IMR-90 (cell line): ENCODE measurements at regions not wholly inside any gene's neighbourhood (a gene's known extent, or its start where the extent isn't known, plus 50 kb on each side); places are given as distances from the start of the nearest gene placed in this dataset.

Experiments used
- ATAC-seq: fragments of 200-7000 bp; cut with Tn5 transposase; 2 replicates; pipeline ENCODE4 v1.9.1; 2020; ENCODE audit warnings: low read depth, mild to moderate bottlenecking, moderate library complexity
- BruUV-seq: library from RNA; stranded (reverse); fragments of 400-500 nt; replicated peaks from 2 replicates; lab custom pipeline; 2021; lab: Mats Ljungman, UMichigan
- CTCF ChIA-PET: fragments of 300-600 bp; formaldehyde crosslinking; extraction: SDS; loops from one replicate; lab custom pipeline; 2021; ENCODE audit warnings: antibody characterized with exemption; lab: Yijun Ruan, JAX
- POLR2A ChIA-PET: fragments of 300-600 bp; sonication (Branson Sonifier 250); formaldehyde crosslinking; loops from one replicate; lab custom pipeline; 2022; ENCODE audit warnings: antibody characterized with exemption; ENCODE audit not compliant: unreplicated experiment; lab: Charles Lee
- DNase-seq: peaks from one replicate; pipeline ENCODE4 v3.0.0; 2013
- H2AFZ ChIP-seq: replicated peaks from 2 replicates; pipeline ENCODE3; 2013; ENCODE audit warnings: low read length, mild to moderate bottlenecking; ENCODE audit not compliant: poor library complexity
- H2AK5ac ChIP-seq: 2 replicates; pipeline ENCODE4 v1.6.1; 2013; ENCODE audit warnings: low read depth, low read length, inconsistent platforms
- H2AK9ac ChIP-seq: replicated peaks from 2 replicates; pipeline ENCODE3; 2013; ENCODE audit warnings: mild to moderate bottlenecking, low read depth, low read length, moderate library complexity; ENCODE audit not compliant: poor library complexity
- H2BK120ac ChIP-seq: 2 replicates; pipeline ENCODE4 v1.6.1; 2013; ENCODE audit warnings: low read depth, low read length, inconsistent platforms
- H2BK15ac ChIP-seq: 3 replicates; pipeline ENCODE4 v1.6.1; 2013; ENCODE audit warnings: low read depth, low read length, inconsistent platforms
- H2BK20ac ChIP-seq: 2 replicates; pipeline ENCODE4 v1.6.1; 2013; ENCODE audit warnings: low read depth, mild to moderate bottlenecking, inconsistent platforms, low read length, moderate library complexity
- H2BK5ac ChIP-seq: 2 replicates; pipeline ENCODE4 v1.6.1; 2013; ENCODE audit warnings: mild to moderate bottlenecking, low read depth, low read length, inconsistent platforms; ENCODE audit not compliant: poor library complexity, severe bottlenecking
- H3K14ac ChIP-seq: replicated peaks from 2 replicates; pipeline ENCODE4 v1.6.1; 2013; ENCODE audit warnings: low read depth, low read length, inconsistent platforms
- H3K18ac ChIP-seq: 2 replicates; pipeline ENCODE4 v1.6.1; 2013; ENCODE audit warnings: low read depth, low read length, control low read depth
- H3K23ac ChIP-seq: 2 replicates; pipeline ENCODE4 v1.6.1; 2013; ENCODE audit warnings: low read depth, low read length, inconsistent platforms
- H3K27ac ChIP-seq: 2 replicates; pipeline ENCODE4 v1.5.1; 2013; ENCODE audit warnings: mild to moderate bottlenecking, control low read depth, low read length; ENCODE audit not compliant: insufficient read depth
- H3K27me3 ChIP-seq: 2 replicates; pipeline ENCODE4 v1.6.1; 2013; ENCODE audit warnings: low read length; ENCODE audit not compliant: control insufficient read depth, insufficient read depth
- H3K36me3 ChIP-seq: 2 replicates; pipeline ENCODE4 v1.6.1; 2013; ENCODE audit warnings: low read length, mixed read lengths; ENCODE audit not compliant: control insufficient read depth, insufficient read depth
- H3K4ac ChIP-seq: 2 replicates; pipeline ENCODE4 v1.6.1; 2013; ENCODE audit warnings: low read depth, low read length, inconsistent platforms
- H3K4me1 ChIP-seq: 2 replicates; pipeline ENCODE4 v1.6.1; 2013; ENCODE audit warnings: low read length, mixed read lengths; ENCODE audit not compliant: control insufficient read depth, insufficient read depth
- H3K4me2 ChIP-seq: 2 replicates; pipeline ENCODE4 v1.6.1; 2013; ENCODE audit warnings: low read depth, mild to moderate bottlenecking, control low read depth, low read length, moderate library complexity
- H3K4me3 ChIP-seq: 2 replicates; pipeline ENCODE4 v1.5.1; 2013; ENCODE audit warnings: low read depth, mild to moderate bottlenecking, control low read depth, low read length, moderate library complexity; ENCODE audit not compliant: insufficient read depth
- H3K56ac ChIP-seq: 2 replicates; pipeline ENCODE4 v1.6.1; 2013; ENCODE audit warnings: low read length, inconsistent platforms; ENCODE audit not compliant: insufficient read depth; ENCODE audit errors: extremely low read depth
- H3K79me1 ChIP-seq, 2 experiments: 2 replicates each; pipeline ENCODE4 v1.6.1; 2013; ENCODE audit warnings: low read length in 2 of 2, inconsistent platforms in 1 of 2, low read depth in 1 of 2
- H3K9ac ChIP-seq: 2 replicates; pipeline ENCODE4 v1.6.1; 2013; ENCODE audit warnings: low read depth, low read length, control low read depth
- H3K9me1 ChIP-seq: 2 replicates; pipeline ENCODE4 v1.6.1; 2013; ENCODE audit warnings: low read length, inconsistent platforms; ENCODE audit not compliant: insufficient read depth
- H3K9me3 ChIP-seq: 2 replicates; pipeline ENCODE4 v1.6.1; 2013; ENCODE audit warnings: low read length; ENCODE audit not compliant: control insufficient read depth, insufficient read depth
- H4K20me1 ChIP-seq: 2 replicates; pipeline ENCODE4 v1.6.1; 2013; ENCODE audit warnings: low read length, inconsistent platforms; ENCODE audit not compliant: insufficient read depth
- H4K5ac ChIP-seq: 2 replicates; pipeline ENCODE4 v1.6.1; 2013; ENCODE audit warnings: mild to moderate bottlenecking, low read depth, low read length, control low read depth
- H4K8ac ChIP-seq, 2 experiments: 2 replicates each; pipeline ENCODE4 v1.6.1; 2013; ENCODE audit warnings: low read depth in 2 of 2, low read length in 2 of 2, control low read depth in 1 of 2, inconsistent platforms in 1 of 2
- H4K91ac ChIP-seq: 2 replicates; pipeline ENCODE4 v1.6.1; 2013; ENCODE audit warnings: low read depth, low read length, inconsistent platforms; ENCODE audit not compliant: insufficient read depth
- BHLHE40 ChIP-seq: fragments of 150-350 bp; IDR thresholded peaks from 2 replicates; pipeline ENCODE4 v1.6.1; 2016; ENCODE audit warnings: mild to moderate bottlenecking, low read depth, low read length
- CEBPB ChIP-seq: IDR thresholded peaks from 2 replicates; pipeline ENCODE4 v1.6.1; 2012; ENCODE audit warnings: low read depth, low read length, improper control_type of control experiment
- CHD1 ChIP-seq: IDR thresholded peaks from 2 replicates; pipeline ENCODE4 v1.6.1; 2012; ENCODE audit warnings: low read depth, low read length, improper control_type of control experiment
- CTCF ChIP-seq: conservative IDR thresholded peaks from 2 replicates; pipeline ENCODE4 v1.5.1; 2012; ENCODE audit warnings: mild to moderate bottlenecking, low read depth, low read length, improper control_type of control experiment
- ELK1 ChIP-seq: fragments of 150-350 bp; IDR thresholded peaks from 2 replicates; pipeline ENCODE4 v1.6.1; 2016; ENCODE audit warnings: low read depth, mild to moderate bottlenecking, low read length, moderate library complexity, borderline replicate concordance
- FOS ChIP-seq: fragments of 150-350 bp; IDR thresholded peaks from 2 replicates; pipeline ENCODE4 v1.6.1; 2016; ENCODE audit warnings: low read depth, low read length
- MAFK ChIP-seq: IDR thresholded peaks from 2 replicates; pipeline ENCODE4 v1.6.1; 2012; ENCODE audit warnings: low read depth, low read length, improper control_type of control experiment
- MAZ ChIP-seq: IDR thresholded peaks from 2 replicates; pipeline ENCODE4 v1.6.1; 2012; ENCODE audit warnings: low read depth, mild to moderate bottlenecking, low read length, improper control_type of control experiment, moderate library complexity, borderline replicate concordance
- MXI1 ChIP-seq: IDR thresholded peaks from 2 replicates; pipeline ENCODE4 v1.6.1; 2012; ENCODE audit warnings: low read depth, mild to moderate bottlenecking, low read length, moderate library complexity, borderline replicate concordance
- NFE2L2 ChIP-seq: fragments of 150-350 bp; IDR thresholded peaks from 2 replicates; pipeline ENCODE4 v1.6.1; 2016; ENCODE audit warnings: low read depth, mild to moderate bottlenecking, low read length
- POLR2A ChIP-seq: IDR thresholded peaks from 2 replicates; pipeline ENCODE4 v1.6.1; 2012; ENCODE audit warnings: mild to moderate bottlenecking, low read depth, low read length
- RAD21 ChIP-seq: IDR thresholded peaks from 2 replicates; pipeline ENCODE4 v1.6.1; 2012; ENCODE audit warnings: low read length, improper control_type of control experiment
- RCOR1 ChIP-seq: IDR thresholded peaks from 2 replicates; pipeline ENCODE4 v1.6.1; 2012; ENCODE audit warnings: mild to moderate bottlenecking, low read length, improper control_type of control experiment; ENCODE audit not compliant: insufficient replicate concordance
- SMC3 ChIP-seq: fragments of 150-350 bp; IDR thresholded peaks from 2 replicates; pipeline ENCODE4 v1.6.1; 2016; ENCODE audit warnings: low read depth, mild to moderate bottlenecking, antibody characterized with exemption, low read length, moderate library complexity
- USF2 ChIP-seq: fragments of 150-350 bp; IDR thresholded peaks from 2 replicates; pipeline ENCODE4 v1.6.1; 2017; ENCODE audit warnings: mild to moderate bottlenecking, antibody characterized with exemption, low read length, low read depth
- WGBS, 2 experiments: methylation state at CpG; one replicate each; pipeline versions ENCODE4 v1.1.5 to v1.1.7; 2013; ENCODE audit warnings: missing lambda C conversion rate in 2 of 2; ENCODE audit not compliant: insufficient read length in 1 of 2; ENCODE audit errors: extremely low coverage in 2 of 2; 5-methylcytosine and 5-hydroxymethylcytosine counted together
- dilution Hi-C: fragments of 300-500 bp; cut with HindIII; formaldehyde crosslinking; loops from one replicate; pipeline ENCODE4 v1.14.3; 2018; ENCODE audit warnings: low sequenced_read_pairs; ENCODE audit not compliant: unreplicated experiment
- in situ Hi-C: fragments of 300-500 bp; cut with MboI; formaldehyde crosslinking; loops from 3 replicates; pipeline ENCODE4 v1.14.3; 2019; ENCODE audit warnings: low sequenced_read_pairs, inconsistent platforms, mixed read lengths
- intact Hi-C: fragments of 100-400 bp; cut with micrococcal nuclease; formaldehyde crosslinking; loops from 2 replicates; pipeline ENCODE4 v1.10.0; 2022

- WGBS, 2 experiments: 24% methylated on average over 24 of the region's 40 CpGs; no CpG with 5 or more reads in 1 of the 2 experiments
- POLR2A ChIA-PET: no interaction called here
Measured at GRCh38 chr17:77793146-77793970, 165.1 kb upstream of the TNRC6C start.

More at GRCh38 chr17:77793146-77793970, 165.1 kb upstream of the TNRC6C start:
- Histone ChIP-seq H3K4me1 (no peaks in the 10 kb centered on the region), H3K56ac (no peak overlapping the region), H3K14ac (no peak overlapping the region), H3K9me1 (no peaks in the 10 kb centered on the region), H3K4me2 (no peak overlapping the region), H2AFZ (no peak overlapping the region), H4K91ac (no peak overlapping the region), H2BK15ac (no peak overlapping the region), H4K5ac (no peak overlapping the region), H4K8ac (no peak overlapping the region), H3K4ac (no peak overlapping the region), H2BK5ac (no peak overlapping the region), H2AK5ac (no peak overlapping the region), H3K4me3 (no peak overlapping the region), H3K36me3 (no peaks in the 10 kb centered on the region), H3K18ac (no peak overlapping the region), H2BK120ac (no peak overlapping the region), H3K79me1 (no peaks in the 10 kb centered on the region), H2BK20ac (no peak overlapping the region), H3K9ac (no peak overlapping the region), H4K20me1 (no peaks in the 10 kb centered on the region), H3K27me3 (peaks cover 59% of the 10 kb centered on the region), H3K27ac (no peak overlapping the region), H2AK9ac (no peak overlapping the region), H3K9me3 (no peaks in the 10 kb centered on the region), H3K23ac (no peak overlapping the region)
- in situ Hi-C loops: no loop called here
- no TSS peak for BruUV-seq
- intact Hi-C loops: no loop called here
- dilution Hi-C loops: no loop called here
- CTCF ChIA-PET: no interaction called here
- no peak for TF ChIP-seq CTCF
- no peak for TF ChIP-seq NFE2L2
- no peak for TF ChIP-seq MAZ
- TF ChIP-seq RCOR1: no peak
- TF ChIP-seq FOS: no peak
- TF ChIP-seq ELK1: no peak
- no peak for TF ChIP-seq MAFK
- TF ChIP-seq RAD21: no peak
- TF ChIP-seq POLR2A: no peak
- no peak for TF ChIP-seq BHLHE40
- no peak for TF ChIP-seq USF2
- TF ChIP-seq MXI1: no peak
- TF ChIP-seq CHD1: no peak
- TF ChIP-seq CEBPB: no peak
- no peak for TF ChIP-seq SMC3
- ATAC-seq: no peak
- no peak for DNase-seq
